HG03159 (cell line): ENCODE measurements at regions not wholly inside any gene's neighbourhood (a gene's known extent, or its start where the extent isn't known, plus 50 kb on each side); places are given as distances from the start of the nearest gene placed in this dataset.
"Not testable (repeated sequence)": the region's sequence is repeated elsewhere in the genome, so short reads cannot be mapped to it uniquely, and the experiment has no call there.

Experiments used
- ATAC-seq: cut with Tn5 transposase; IDR thresholded peaks from one replicate; pipeline ENCODE4 v1.9.1; 2021; ENCODE audit warnings: mild to moderate bottlenecking, moderate library complexity; ENCODE audit not compliant: unreplicated experiment

- ATAC-seq = no peak
Observed at GRCh38 chr7:45401851-45402250, 172.3 kb upstream of the ADCY1 start.

- no peak for ATAC-seq
Observed at GRCh38 chr7:45402480-45403218, 171.5 kb upstream of the ADCY1 start.

GRCh38 chr7:45404622-45405021 is 169.5 kb upstream of the ADCY1 start:
- ATAC-seq = no peak

- no peak for ATAC-seq
Observed at GRCh38 chr7:45407730-45408408, 166.3 kb upstream of the ADCY1 start.

GRCh38 chr7:45408409-45408737 is 165.8 kb upstream of the ADCY1 start:
- no peak for ATAC-seq

GRCh38 chr7:45410893-45411292 is 163.3 kb upstream of the ADCY1 start:
- ATAC-seq = no peak

GRCh38 chr7:45413419-45413818 is 160.7 kb upstream of the ADCY1 start:
- no peak for ATAC-seq

- no peak for ATAC-seq
Observed at GRCh38 chr7:45414226-45414625, 159.9 kb upstream of the ADCY1 start.

- no peak for ATAC-seq
Observed at GRCh38 chr7:45415265-45415664, 158.9 kb upstream of the ADCY1 start.

GRCh38 chr7:45416846-45417245 is 157.3 kb upstream of the ADCY1 start:
- ATAC-seq = no peak

GRCh38 chr7:45417268-45417667 is 156.9 kb upstream of the ADCY1 start:
- ATAC-seq = no peak

GRCh38 chr7:45417735-45418134 is 156.4 kb upstream of the ADCY1 start:
- ATAC-seq = no peak

GRCh38 chr7:45420843-45421495 is 153.2 kb upstream of the ADCY1 start:
- ATAC-seq = no peak

- ATAC-seq = no peak
Observed at GRCh38 chr7:45421806-45422205, 152.4 kb upstream of the ADCY1 start.

GRCh38 chr7:45430397-45430796 is 143.8 kb upstream of the ADCY1 start:
- no peak for ATAC-seq

GRCh38 chr7:45434167-45434784 is 139.9 kb upstream of the ADCY1 start:
- no peak for ATAC-seq

- ATAC-seq = no peak
Observed at GRCh38 chr7:45435131-45435530, 139.0 kb upstream of the ADCY1 start.

GRCh38 chr7:45435846-45436245 is 138.3 kb upstream of the ADCY1 start:
- no peak for ATAC-seq

GRCh38 chr7:45440776-45441175 is 133.4 kb upstream of the ADCY1 start:
- ATAC-seq = not testable (repeated sequence)

GRCh38 chr7:45443263-45443662 is 130.9 kb upstream of the ADCY1 start:
- ATAC-seq = no peak

- no peak for ATAC-seq
Observed at GRCh38 chr7:45446195-45446944, 127.8 kb upstream of the ADCY1 start.
